MG63 (cell line): ENCODE measurements at regions not wholly inside any gene's neighbourhood (a gene's known extent, or its start where the extent isn't known, plus 50 kb on each side); places are given as distances from the start of the nearest gene placed in this dataset.
"Not testable (repeated sequence)": the region's sequence is repeated elsewhere in the genome, so short reads cannot be mapped to it uniquely, and the experiment has no call there.

Source experiments
- DNase-seq: peaks from one replicate; pipeline ENCODE4 v3.0.0-alpha.2; 2020
- H3K27me3 ChIP-seq: fragments of 250-450 bp; sonication (Bioruptor Pico); 2 replicates; pipeline ENCODE4 v1.5.1; 2020; ENCODE audit warnings: mild to moderate bottlenecking, moderate library complexity
- H3K36me3 ChIP-seq: fragments of 250-450 bp; sonication (Bioruptor Pico); 2 replicates; pipeline ENCODE4 v1.5.1; 2020; ENCODE audit warnings: mild to moderate bottlenecking, moderate library complexity
- H3K4me3 ChIP-seq: fragments of 250-450 bp; sonication (Bioruptor Pico); 2 replicates; pipeline ENCODE4 v1.5.1; 2020; ENCODE audit warnings: mild to moderate bottlenecking, moderate library complexity
- H3K9me3 ChIP-seq: fragments of 250-450 bp; sonication (Bioruptor Pico); 2 replicates; pipeline ENCODE4 v1.5.1; 2020; ENCODE audit warnings: mild to moderate bottlenecking, moderate library complexity

DNA sequence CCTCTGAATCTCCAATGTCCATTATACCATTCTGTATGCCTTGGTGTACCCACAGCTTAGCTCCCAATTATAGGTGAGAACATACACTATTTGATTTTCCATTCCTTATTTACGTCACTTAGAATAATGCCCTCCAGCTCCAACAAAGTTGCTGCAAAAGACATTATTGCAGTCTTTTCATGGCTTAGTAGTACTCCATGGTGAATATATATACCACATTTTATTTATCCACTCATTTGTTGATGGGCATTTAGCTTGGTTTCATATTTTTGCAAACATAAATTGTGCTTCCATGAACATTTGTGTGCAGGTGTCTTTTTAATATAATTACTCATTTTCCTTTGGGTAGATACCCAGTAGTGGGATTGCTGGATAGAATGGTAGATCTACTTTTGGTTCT lies 374.1 kb upstream of the HTR1E start:
- H3K27me3 ChIP-seq = no peaks in the 10 kb centered on the region
- no peaks in the 10 kb centered on the region for H3K9me3 ChIP-seq
- H3K36me3 ChIP-seq = no peaks in the 10 kb centered on the region
- no peak overlapping the region for H3K4me3 ChIP-seq
- no peak for DNase-seq

- Histone ChIP-seq H3K4me3 (no peak overlapping the region), H3K9me3 (no peaks in the 10 kb centered on the region), H3K27me3 (no peaks in the 10 kb centered on the region), H3K36me3 (no peaks in the 10 kb centered on the region)
- no peak for DNase-seq
Observed at GRCh38 chr6:86558318-86558717, 379.0 kb upstream of the HTR1E start.

- Histone ChIP-seq H3K9me3 (no peaks in the 10 kb centered on the region), H3K27me3 (no peaks in the 10 kb centered on the region), H3K4me3 (no peak overlapping the region), H3K36me3 (no peaks in the 10 kb centered on the region)
- DNase-seq = no peak
Observed at GRCh38 chr6:86537292-86537861, 400.0 kb upstream of the HTR1E start.

- no peaks in the 10 kb centered on the region for H3K36me3 ChIP-seq
- no peak overlapping the region for H3K4me3 ChIP-seq
- H3K27me3 ChIP-seq = no peaks in the 10 kb centered on the region
- no peak for DNase-seq
- no peaks in the 10 kb centered on the region for H3K9me3 ChIP-seq
Observed at GRCh38 chr6:86536121-86536520, 401.2 kb upstream of the HTR1E start.

GRCh38 chr6:86535100-86535499 lies 402.2 kb upstream of the HTR1E start:
- Histone ChIP-seq H3K36me3 (no peaks in the 10 kb centered on the region), H3K9me3 (no peaks in the 10 kb centered on the region), H3K4me3 (no peak overlapping the region), H3K27me3 (no peaks in the 10 kb centered on the region)
- DNase-seq = no peak

DNA sequence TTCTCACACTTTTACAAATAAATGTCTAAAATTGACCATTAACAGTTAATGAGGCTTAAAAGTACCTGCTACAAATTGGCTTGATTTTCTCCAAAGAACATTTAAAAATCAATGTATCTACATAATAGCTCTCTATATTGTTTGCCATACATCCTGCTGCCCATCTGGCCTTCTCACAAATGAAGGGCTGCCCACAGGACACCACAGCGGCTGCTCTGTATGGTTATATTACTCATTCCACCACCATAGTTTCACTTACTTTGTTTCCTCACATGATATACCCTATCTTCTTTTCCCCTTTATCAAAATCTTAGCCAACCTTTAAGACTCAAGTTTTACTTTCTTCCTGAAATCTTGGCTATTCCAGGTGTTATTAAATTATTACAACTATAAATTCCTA lies 407.7 kb upstream of the HTR1E start:
- DNase-seq = no peak
- Histone ChIP-seq H3K36me3 (no peaks in the 10 kb centered on the region), H3K4me3 (no peak overlapping the region), H3K27me3 (no peaks in the 10 kb centered on the region), H3K9me3 (no peaks in the 10 kb centered on the region)

- no peak overlapping the region for H3K4me3 ChIP-seq
- no peaks in the 10 kb centered on the region for H3K9me3 ChIP-seq
- no peaks in the 10 kb centered on the region for H3K27me3 ChIP-seq
- H3K36me3 ChIP-seq = no peaks in the 10 kb centered on the region
- DNase-seq = no peak
Observed at GRCh38 chr6:86526238-86526637, 411.1 kb upstream of the HTR1E start.

GRCh38 chr6:86516087-86516486 lies 421.2 kb upstream of the HTR1E start:
- no peaks in the 10 kb centered on the region for H3K36me3 ChIP-seq
- no peak for DNase-seq
- H3K27me3 ChIP-seq = no peaks in the 10 kb centered on the region
- H3K4me3 ChIP-seq = no peak overlapping the region
- no peaks in the 10 kb centered on the region for H3K9me3 ChIP-seq

DNA sequence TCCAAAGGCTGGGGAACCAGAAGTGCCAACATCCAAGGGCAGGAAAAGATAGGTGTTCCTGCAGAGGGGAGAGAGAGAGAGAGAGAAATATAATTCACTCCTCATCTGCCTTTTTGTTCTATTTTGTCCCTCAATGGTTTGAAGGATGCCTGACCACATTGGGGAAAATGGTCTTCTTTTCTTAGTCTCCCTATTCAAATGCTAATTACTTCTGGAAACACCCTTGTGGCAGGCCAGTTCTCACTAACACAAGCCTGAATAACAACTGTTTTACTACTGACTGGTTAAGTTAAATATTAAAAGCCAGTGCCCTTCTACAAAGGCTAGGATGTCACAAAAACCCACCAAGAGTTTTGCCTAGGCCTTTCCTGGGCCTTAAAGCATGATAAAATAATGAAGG lies 425.4 kb upstream of the HTR1E start:
- no peaks in the 10 kb centered on the region for H3K27me3 ChIP-seq
- no peak for DNase-seq
- H3K4me3 ChIP-seq = no peak overlapping the region
- no peaks in the 10 kb centered on the region for H3K36me3 ChIP-seq
- no peaks in the 10 kb centered on the region; the same call in 1 of the 2 replicates for H3K9me3 ChIP-seq

DNA sequence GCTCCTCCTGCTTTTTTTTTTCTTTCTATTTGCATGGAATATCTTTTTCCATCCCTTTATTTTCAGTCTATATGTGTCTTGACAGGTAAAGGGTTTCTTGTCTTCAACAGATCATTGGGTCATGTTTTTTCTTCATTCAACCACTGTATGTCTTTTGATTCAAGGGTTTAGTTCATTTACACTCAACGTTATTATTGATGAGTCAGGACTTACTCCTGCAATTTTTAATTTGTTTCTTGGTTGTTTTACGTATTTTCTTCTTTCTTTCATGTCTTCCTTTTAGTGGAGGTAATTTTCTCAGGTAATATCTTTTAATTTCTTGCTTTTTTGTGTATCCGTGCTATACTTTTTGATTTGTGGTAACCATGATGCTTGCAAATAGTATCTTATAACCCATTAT lies 429.1 kb upstream of the HTR1E start:
- no peak for DNase-seq
- Histone ChIP-seq H3K36me3 (no peaks in the 10 kb centered on the region), H3K27me3 (no peaks in the 10 kb centered on the region), H3K9me3 (no peaks in the 10 kb centered on the region; the same call in 1 of the 2 replicates), H3K4me3 (no peak overlapping the region)

DNA sequence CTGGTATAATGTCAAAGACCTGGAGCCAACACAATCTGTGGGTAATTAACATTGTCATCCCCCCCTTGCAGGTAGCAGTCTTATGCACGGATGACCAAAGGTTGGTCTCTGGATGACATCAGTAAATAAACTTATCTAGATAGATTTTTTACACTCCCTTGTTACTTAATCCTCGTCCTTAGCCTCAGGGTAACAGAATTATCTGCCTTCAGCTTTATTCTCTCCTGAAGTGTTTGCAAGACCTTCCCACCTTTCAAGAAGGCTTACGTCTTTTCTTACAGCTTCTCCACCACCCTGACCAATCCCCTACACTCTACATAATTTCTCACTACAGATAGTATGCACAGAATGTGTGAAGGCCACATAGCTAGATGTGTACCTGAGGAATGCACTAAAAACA lies 434.8 kb upstream of the HTR1E start:
- H3K9me3 ChIP-seq = no peaks in the 10 kb centered on the region
- no peaks in the 10 kb centered on the region for H3K36me3 ChIP-seq
- no peaks in the 10 kb centered on the region for H3K27me3 ChIP-seq
- DNase-seq = no peak
- no peak overlapping the region for H3K4me3 ChIP-seq

DNA sequence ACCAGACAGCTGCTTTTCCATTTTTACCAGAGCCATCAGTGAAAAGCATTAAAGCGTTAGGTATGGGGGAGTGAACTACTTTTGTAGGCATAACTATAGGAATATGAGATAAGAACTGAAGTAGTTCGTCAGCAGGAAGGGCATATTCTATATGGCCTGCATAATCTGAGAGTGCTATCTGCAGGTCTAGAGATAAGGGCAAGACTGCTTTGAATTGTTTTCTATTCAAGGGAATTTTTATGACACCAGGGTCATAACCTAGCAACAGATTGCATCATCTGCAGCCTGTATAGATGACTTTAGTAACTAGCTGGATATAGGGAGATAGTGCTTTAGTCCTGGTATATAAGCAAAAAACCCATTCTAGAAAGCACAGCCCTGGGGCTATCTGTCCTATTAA lies 437.3 kb upstream of the HTR1E start:
- Histone ChIP-seq H3K9me3 (no peaks in the 10 kb centered on the region), H3K4me3 (no peak overlapping the region), H3K27me3 (no peaks in the 10 kb centered on the region), H3K36me3 (no peaks in the 10 kb centered on the region)
- no peak for DNase-seq

GRCh38 chr6:86489042-86489441 lies 448.3 kb upstream of the HTR1E start:
- not testable (repeated sequence) for H3K36me3 ChIP-seq, H3K9me3 ChIP-seq, H3K4me3 ChIP-seq, DNase-seq, H3K27me3 ChIP-seq

DNA sequence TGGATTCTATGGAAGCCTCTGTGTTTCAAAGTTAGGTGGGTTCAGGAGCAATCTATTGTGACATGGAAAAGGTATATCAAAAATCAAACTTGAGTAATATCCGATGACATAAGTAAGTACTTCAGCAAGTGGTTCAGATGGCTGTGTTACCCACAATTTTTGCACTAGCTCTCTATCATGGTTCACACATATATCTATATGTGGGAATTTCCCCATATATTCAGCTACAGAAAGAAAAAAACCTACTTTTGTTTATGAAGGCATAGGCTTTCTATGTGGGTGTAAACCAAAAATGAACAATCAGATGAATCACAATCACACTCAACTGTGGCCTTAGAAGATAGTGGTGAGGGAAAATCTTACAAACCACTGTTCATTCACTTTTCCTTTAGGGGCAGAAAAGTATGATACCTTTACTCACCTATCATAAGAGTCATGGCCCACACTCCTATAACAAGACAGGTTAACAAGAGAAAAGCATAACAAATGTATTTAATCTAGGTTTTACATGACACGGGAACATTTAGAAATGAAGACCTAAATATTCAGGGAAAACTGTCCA lies 449.6 kb upstream of the HTR1E start:
- DNase-seq = no peak
- no peaks in the 10 kb centered on the region for H3K27me3 ChIP-seq
- H3K4me3 ChIP-seq = no peak overlapping the region
- H3K36me3 ChIP-seq = no peaks in the 10 kb centered on the region
- no peaks in the 10 kb centered on the region for H3K9me3 ChIP-seq

DNA sequence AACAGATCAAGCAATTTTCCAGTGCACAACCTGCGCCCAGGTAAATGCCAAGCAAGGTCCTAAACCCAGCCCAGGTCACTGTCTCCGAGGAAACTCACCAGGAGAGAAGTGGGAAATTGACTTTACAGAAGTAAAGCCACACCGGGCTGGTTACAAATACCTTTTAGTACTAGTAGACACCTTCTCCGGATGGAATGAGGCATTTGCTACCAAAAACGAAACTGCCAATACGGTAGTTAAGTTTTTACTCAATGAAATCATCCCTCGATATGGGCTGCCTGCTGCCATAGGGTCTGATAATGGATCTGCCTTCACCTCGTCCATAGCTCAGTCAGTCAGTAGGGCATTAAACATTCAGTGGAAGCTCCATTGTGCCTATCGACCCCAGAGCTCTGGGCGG lies 459.0 kb upstream of the HTR1E start:
- not testable (repeated sequence) for H3K4me3 ChIP-seq, H3K36me3 ChIP-seq, DNase-seq, H3K27me3 ChIP-seq, H3K9me3 ChIP-seq

GRCh38 chr6:86477500-86478148 lies 459.7 kb upstream of the HTR1E start:
- Histone ChIP-seq H3K9me3 (no peaks in the 10 kb centered on the region), H3K4me3 (no peak overlapping the region), H3K36me3 (no peaks in the 10 kb centered on the region), H3K27me3 (no peaks in the 10 kb centered on the region)
- no peak for DNase-seq

- H3K4me3 ChIP-seq = no peak overlapping the region
- no peaks in the 10 kb centered on the region for H3K27me3 ChIP-seq
- H3K9me3 ChIP-seq = no peaks in the 10 kb centered on the region
- no peak for DNase-seq
- no peaks in the 10 kb centered on the region for H3K36me3 ChIP-seq
Observed at GRCh38 chr6:86476311-86476710, 461.0 kb upstream of the HTR1E start.

DNA sequence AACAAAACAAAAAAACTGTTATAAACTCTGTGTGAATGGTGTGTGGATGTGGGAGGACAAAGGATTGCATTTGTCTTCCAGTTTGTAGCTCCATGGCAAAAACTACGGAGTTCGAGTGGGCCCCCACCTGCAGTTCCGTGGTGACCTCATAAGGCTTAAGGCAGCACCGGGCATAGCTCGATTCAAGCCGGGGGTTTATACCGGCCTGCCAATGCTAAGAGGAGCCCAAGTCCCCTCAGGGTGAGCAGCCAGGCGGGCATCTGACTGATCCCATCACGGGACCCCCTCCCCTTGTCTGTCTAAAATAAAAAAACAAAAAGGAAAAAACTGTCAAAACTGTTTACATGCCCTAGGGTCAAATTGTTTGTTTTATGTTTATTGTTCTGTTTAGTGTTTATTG lies 463.2 kb upstream of the HTR1E start:
- H3K4me3 ChIP-seq = no peak overlapping the region
- no peaks in the 10 kb centered on the region for H3K9me3 ChIP-seq
- H3K36me3 ChIP-seq = no peaks in the 10 kb centered on the region
- no peak for DNase-seq
- H3K27me3 ChIP-seq = no peaks in the 10 kb centered on the region; the same call in 1 of the 2 replicates
